ENCODE measurements at regions not wholly inside any gene's neighbourhood (a gene's known extent, or its start where the extent isn't known, plus 50 kb on each side); places are given as distances from the start of the nearest gene placed in this dataset.

GRCh38 chrX:39226251-39226650 lies 425.0 kb downstream of the MID1IP1 start:
- TF ChIP-seq CTCF (IDR thresholded peaks at IDR 0.05) = no peak
- TF ChIP-seq POLR2A (IDR thresholded peaks at IDR 0.05) = no peak

Data from uterus (tissue), 2 donors.